Suppressor macrophage treated with lipopolysaccharide for 1 hour (primary cell): ENCODE measurements at regions not wholly inside any gene's neighbourhood (a gene's known extent, or its start where the extent isn't known, plus 50 kb on each side); places are given as distances from the start of the nearest gene placed in this dataset.
A peak's percentile ranks its signal among the peaks of the same experiment; 100 is the strongest.
"Not testable (repeated sequence)": the region's sequence is repeated elsewhere in the genome, so short reads cannot be mapped to it uniquely, and the experiment has no call there.

Experiments
- DNase-seq, 3 donors: peaks; one replicate each; pipeline ENCODE4 v3.0.0-alpha.2; 2020 to 2022

DNA sequence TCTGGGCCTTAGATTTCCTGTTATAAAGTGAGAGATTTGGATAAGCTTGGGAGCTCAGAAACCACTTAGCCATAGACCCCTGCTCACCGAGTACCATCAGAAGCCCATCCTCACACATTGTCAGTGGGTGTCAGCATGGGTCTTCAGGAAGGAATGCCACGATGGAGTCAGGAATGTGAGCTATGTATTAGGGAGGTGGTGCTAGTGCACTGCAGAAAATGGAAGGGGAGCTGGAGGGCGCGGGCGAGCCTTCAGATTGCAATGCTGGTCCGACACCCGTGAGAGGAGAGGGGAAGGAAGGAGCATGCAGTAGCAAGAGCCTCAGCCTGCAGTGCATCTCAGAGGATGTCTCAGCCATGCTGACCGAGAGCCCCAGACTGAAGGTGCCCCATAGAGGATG is 294.5 kb downstream of the FOXL1 start:
- no peak for DNase-seq

DNA sequence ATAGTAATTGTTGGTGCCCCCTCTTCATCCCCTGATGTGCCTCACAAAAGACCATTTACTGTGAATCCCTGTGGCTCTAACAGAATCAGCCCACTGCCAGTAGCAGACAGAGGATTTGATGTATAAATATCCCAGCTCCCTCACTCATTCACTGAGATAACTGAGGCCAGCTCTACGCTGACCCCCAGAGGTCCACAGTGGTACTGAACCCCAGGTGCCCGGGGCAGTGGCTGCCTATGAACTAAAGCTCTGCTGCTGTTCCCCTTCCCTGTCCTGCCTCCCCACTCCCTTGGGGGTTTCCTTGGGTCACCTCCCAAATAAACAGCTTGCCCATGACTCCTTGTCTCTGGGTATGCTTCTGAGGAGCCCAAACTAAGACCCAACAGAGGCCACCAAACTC is 295.8 kb downstream of the FOXL1 start:
- peak; percentile 23 to 40 (median 24) for DNase-seq

DNA sequence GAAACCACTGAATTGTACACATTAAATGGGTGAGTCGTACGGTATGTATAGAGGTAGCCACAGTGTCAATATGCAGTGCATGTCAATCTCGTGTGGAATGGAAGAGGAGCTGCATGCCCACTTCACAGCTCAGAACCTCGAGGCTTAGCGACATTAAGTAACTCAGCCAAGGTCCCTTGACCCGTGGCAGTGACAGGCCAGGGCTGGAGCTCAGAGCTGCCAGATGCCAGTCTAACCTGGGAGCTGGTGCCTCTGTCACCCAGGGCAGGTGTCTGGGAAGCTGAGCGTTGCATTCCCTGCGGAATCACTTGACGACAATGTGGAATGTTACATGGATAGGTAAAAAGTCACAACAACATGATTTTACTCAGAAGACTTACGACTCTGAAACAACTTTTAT is 298.1 kb downstream of the FOXL1 start:
- no peak for DNase-seq

DNA sequence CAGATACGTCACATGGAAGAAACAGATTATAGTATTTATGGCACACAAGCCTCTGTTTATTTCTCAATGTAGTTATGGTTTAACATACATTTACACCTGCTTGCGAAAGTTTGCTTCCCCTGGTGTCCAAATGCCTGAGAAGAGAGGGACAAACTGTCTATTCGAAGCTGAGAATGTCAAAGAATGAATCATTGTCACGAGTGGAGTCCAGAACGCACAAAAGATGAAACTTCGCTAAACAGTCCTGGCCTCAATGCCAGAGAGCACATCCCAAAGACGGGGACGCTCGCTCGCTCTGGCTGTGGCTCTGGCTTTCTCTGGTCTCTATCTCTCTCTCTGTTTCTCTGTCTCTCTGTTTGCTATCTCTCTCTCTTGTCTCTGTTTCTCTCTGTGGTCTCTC is 298.8 kb downstream of the FOXL1 start:
- DNase-seq = no peak

DNA sequence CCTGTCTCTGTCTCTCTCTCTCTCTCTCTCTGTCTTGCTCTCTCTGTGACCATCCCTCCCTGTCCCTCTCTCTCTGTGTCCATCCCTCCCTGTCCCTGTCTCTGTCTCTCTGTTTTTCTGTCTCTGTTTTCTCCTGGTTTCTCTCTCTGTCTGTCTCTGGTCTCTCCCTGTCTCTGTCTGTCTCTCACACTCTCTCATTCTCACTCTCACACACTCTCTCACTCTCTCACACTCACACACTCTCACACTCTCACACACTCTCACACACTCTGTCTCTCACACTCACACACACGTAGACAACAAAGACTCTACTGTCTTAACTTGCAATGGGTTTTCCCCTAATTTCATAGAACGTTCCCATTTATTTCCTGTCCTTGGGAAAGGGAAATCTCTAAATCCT is 299.5 kb downstream of the FOXL1 start:
- DNase-seq = no peak

DNA sequence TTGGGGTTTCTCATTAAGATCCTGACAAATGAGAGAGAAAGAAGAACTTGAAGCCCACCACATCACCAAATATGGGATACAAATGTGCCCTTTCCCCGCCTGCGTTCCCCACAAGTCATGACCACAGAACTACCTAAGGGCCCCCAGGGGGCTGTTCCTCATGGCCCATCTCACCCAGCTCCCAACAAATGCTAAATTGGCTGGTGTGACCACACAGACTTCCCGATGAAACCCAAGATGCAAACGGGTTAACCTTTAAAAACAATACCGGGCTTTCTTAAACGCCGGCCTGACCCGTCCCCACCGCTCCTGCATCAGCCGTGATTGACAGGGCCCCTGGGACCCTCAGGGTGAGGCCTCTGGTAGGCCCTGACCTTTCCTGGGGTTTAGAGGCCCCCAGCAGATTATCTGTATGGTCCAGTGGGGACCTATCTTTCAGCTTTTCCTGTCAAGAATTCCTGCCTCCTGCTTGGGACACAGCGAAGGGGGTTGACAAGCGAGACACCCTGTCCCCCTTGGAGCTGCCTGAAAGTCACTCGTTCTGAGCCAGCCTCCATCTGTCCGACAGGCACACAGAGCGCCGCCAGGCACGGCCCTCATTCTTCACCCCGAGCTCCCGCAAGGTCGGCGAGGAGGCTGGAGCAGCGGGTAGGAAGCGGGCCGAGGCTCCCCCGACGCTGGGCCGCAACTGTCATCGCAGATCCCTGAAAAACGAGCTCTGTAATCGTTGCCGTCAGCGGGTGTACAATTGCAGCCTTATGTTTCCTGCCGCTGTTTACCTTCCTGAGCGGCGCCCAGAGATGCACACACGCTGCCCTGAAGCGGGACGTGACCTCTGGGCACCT is 300.1 kb downstream of the FOXL1 start:
- DNase-seq = no peak

DNA sequence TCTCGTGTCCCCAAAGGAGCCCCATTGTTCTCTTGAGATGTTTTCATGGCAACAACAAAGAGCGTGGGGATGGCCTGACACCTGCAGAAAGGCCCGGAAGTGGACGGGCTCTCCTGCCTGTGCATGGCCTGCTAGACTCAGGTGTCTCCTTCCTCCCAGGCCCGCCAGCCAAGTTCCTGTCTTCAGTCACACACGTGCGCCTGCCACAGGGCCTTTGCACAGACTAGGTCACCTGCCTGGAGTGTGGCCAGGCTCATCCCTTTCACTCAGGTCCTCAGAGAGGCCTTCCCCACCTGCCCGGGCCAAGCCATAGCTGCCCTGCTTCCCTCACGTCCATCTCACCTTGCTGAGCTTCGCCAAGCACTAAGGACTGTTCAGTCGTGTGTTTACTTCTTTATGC is 300.9 kb downstream of the FOXL1 start:
- no peak for DNase-seq

DNA sequence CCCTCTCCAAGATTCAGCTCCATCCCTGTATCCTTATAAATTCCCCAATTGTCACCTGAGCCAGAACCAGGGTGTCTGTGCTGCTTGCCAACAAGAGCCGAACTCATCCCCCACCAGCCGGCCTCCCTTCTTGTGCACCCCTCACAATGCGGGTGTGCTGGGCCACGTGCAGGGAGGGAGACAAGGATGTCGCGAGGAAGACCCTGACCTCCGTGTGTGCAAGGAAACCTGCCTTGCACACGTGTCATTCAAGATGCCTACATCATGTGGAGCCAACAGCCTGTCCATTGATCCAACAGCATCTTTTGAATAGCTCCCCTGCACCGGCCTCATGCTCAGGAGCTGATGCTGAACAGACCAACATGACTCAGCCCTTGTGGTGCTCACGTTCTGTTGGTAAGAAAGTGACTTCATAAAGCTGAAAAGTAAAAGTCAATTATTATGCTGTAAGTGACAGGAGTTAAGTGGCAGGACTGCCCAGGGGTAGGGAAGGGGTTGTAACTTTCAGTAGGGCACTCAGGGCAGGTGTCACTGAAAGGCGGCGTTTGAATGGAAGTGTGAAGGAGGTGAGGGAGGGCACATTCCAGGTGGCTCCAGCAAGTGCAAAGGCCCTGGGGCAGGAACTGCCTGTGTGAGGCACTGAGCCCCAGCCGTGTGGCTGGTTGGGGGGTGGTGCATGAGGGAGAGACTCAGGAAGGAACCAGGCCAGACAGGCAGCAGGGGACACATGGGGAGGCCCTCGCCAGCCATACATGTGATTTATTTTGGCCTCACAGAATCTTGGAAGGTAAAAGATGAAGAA is 302.2 kb downstream of the FOXL1 start:
- no peak for DNase-seq

DNA sequence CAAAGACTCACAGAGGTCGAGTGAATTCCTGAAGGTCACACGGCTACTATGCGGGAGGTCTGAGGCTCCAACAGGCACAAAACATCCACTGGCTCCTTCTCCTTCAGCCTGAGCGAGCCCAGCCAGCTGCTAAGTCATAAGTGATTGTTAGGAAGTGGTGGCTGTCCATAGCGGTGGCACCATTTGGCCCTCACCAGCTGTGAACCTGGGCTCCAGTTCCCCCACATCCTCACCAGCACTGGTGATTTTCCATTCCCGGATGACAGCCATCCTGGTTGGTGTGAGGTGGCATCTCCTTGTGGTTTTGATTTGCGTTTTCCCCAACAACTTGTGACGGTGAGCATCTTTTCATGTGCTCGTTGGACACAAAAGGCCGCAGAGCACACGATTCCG is 302.8 kb downstream of the FOXL1 start:
- no peak for DNase-seq

DNA sequence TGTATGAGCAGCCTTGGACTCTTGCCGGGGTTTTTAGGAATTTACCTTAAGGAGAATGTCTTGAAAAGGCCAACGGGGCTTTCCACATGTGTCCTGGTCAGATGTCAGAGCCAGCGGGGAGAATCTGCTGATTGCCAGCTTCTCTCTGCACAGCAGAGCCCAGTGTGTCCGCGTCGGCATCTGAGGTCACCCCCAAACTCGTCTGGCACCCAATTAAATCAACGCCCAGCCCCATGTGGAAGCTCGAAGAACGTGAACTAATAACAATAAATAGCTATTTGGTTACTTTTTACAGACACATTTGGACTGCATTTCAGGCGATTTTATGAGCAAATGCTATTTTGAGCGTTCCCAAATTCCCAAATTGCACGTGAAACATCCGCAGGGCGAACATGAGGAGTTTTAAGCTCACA is 303.5 kb downstream of the FOXL1 start:
- DNase-seq = no peak

DNA sequence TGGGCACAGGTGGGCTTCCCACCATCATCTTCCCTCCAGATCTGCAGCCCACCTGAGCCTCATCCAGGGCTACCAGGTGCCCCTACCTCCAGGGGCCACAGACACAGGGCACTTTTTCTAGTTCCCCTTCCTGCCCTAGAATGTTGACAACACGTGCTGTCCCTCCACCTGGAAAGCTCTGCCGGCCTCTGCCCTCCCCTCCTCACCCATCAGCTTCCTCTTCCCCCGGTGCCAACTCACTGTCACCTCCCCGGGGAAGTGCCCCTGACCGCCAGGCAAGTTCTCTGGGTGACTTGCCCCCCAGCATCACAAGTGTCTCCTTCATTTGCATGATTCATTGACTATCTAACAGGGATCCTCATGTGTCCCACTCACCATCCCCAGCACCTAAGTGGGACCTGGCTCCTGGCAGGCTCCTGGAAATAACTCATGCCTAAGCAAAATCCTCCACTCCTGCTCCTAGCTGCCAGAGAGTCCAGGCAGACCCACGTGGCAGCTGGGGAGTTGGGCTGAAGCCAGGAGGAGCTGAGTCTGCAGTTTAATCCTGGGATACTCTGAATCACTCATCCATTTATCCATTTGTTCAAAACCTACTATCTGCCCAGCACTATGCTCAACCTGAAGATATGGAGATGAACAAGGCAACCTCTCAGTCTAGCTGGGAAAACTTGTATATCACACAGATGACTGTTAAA is 304.4 kb downstream of the FOXL1 start:
- no peak for DNase-seq

DNA sequence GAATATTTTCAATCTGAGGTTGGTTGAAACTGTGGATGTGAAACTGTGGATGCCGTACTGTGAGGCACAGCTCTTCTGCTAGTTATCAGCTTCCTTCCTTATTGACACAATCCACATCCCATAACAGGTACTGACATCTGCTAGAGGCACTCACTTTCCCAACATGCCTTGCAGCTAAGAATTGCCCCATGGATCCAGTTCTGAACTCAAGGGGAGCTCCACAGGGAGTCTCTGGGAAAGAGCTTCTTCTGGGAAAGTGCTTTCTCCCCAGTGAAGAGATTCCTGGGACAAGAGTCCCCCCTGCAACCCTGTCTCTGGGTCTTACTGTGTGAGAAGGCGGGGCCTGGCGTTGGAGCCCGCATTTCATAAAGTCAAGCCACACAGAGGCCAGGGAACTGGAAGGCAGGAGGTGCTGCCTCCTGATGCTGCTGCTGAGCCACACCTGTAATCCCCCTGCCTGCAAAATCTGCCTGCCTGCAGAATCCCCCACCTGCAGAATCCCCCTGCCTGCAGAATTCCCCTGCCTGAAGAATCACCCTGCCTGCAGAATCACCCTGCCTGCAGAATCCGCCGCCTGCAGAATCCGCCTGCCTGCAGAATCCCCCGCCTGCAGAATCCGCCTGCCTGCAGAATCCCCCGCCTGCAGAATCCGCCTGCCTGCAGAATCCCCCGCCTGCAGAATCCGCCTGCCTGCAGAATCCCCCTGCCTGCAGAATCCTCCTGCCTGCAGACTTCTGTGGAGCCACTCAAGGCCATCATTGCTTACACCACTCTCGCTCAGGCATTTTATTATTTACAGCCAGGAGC is 305.4 kb downstream of the FOXL1 start:
- no peak for DNase-seq

DNA sequence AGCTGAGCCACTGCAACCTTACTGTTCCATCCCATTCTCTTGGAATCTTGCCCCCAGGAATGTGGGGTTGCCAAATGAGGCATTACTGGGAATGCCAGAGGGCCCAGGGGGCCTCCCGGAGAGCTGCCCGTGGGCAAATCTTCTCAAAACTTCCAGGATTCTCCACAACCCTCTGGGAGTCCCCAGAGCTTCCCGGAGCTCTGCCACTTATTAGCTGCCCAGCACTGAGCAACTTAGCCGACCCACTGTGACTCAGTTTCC is 306.0 kb downstream of the FOXL1 start:
- no peak for DNase-seq

DNA sequence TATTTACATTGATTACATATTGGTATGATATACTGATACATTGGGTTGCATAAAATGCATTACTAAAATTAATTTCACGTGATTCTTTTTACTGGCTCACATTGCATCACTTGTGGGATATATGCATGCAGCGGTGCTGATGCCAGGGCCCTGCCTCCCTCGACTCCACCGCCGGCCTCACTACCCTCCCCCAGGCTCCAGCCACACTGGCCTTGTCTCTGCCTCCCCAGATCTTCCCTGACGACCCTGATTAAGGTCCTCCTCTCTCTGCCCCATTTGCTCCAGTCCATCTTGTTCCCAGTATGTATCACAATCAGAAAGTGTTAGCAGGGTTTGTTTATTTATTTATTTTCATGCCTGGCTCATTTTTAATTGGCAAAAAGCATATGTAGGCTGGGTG is 306.8 kb downstream of the FOXL1 start:
- no peak for DNase-seq

DNA sequence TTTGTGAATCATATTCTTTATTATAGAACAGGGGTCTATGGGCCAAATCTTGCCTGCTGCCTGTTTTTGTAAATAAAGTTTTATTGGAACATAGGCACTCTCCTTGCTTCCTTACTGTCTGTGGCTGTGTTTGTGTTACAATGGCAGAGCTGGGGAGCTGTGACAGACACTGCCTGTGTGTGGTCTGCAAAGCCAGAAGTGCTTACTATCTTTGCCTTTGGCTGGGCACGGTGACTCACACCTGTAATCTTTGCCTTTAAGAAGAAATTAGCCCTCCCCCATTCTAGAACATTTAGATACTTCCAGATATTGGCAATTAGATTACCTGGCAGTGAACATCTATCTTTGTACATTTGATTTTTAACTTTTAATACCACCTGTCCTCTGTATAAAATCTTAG is 308.3 kb downstream of the FOXL1 start:
- DNase-seq = no peak

DNA sequence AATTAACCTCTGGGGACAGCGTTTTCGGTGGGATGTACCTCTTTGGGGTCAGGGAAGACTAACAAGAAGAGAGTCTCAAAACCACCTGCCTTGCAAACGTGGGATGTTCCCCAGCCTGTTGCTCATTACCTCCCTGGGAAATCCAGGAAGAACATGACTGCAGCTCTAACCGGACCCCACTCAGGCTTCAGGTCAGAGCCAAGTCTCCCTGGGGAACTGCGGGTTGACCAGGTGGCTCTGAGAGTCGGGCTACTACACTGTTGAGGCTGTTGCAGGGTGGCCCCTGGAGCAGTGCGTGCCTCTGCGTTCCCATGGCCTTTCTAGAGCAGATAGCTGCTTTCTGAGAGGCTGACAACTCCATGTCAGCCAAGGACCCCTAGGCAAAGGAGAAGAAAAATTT is 309.1 kb downstream of the FOXL1 start:
- DNase-seq = no peak

DNA sequence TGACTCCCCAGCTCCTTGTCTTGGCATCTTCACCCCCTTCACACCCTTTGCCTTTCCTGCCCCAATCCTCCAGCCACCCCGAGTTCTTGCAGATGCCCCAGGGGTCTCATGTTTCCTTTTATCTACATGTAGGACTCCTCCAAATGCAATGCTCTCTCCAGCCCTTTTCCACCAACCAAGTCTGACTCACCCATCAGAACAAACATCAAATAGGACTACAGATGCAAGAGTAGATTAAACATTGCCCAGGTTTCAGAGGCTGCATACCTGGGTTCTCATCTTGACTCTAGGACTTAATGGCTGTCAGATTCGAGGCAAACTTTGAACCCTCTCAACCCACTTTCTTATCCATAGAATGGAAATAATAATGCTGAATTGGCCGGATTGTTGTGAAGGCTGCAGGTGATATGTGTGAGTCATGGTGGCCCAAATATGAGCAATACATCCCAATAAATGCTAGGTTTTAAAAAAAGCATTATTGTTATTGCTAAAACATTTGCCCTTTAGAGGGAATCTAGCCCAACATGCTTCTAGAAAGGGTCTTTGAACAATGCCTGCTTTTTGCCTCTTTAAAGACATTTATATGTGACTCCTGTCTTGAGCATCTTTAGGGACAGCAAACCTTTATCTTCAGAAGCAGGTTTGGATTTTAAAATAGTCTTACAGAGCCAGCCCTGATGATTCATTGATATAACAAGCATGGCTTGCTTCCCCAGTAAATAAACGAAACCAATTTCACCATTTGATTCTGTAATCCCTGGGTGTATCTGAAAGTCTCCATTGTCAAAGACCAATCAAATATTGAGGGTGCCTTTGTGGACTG is 310.1 kb downstream of the FOXL1 start:
- DNase-seq = no peak

DNA sequence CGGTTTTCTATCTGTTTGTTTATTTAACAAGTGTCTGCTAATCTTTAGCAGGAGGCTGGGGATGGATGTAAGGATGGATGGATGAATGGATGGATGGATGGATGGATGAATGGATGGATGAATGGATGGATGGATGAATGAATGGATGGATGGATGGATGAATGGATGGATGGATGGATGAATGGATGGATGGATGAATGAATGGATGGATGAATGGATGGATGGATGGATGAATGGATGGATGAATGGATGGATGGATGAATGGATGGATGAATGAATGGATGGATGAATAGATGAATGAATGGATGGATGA is 310.7 kb downstream of the FOXL1 start:
- not testable (repeated sequence) for DNase-seq

DNA sequence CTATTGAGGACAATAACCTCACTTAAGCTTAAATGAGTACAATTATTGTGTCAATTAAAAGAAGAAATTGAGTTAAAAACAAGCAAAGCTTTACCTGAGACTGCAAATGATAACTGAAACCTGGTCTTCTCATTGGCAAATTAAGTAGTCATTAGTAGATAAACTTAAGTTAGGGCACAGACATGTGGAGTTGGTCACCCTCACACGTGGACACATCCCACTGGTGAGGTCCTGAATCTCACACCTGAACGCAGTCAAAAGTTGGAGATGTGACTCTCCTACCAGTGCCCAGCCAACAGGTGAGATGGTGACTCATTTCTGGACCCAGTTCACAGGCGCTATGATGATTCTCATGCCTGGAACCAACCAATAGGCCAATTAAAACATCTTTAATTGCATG is 311.6 kb downstream of the FOXL1 start:
- DNase-seq = no peak

DNA sequence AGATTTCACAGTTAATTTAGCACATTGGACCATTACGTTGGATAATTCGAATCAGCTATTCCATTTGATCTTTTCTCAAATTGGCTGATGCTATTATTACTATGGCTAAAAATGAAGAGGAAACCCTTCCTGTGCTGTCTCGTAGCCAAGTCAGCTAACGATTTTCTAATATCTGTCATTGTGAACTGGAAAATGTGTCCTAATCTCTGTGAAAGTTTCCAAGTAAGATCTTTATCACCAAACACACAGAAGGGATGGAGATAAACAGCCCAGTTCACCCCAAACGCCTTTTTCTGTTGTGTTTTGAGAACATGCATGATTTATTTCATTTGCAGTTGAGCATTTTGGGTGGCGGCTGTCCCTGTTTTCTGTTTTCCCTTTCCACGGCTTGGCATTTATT is 312.8 kb downstream of the FOXL1 start:
- DNase-seq = no peak

DNA sequence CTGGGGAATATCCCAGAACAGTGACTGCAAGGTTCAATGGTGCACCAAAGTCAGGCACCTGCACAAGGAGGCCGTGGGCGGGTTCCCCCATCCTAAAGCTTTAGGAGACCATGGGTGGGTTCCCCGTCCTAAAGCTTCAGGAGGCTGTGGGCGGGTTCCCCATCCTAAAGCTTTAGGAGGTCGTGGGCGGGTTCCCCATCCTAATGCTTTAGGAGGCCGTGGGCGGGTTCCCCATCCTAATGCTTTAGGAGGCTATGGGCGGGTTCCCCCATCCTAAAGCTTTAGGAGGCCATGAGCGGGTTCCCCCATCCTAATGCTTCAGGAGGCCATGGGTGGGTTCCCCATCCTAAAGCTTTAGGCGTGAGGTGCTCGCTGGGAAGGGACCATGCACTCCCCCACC is 313.3 kb downstream of the FOXL1 start:
- peak; percentile 20 to 54 (median 49) for DNase-seq

DNA sequence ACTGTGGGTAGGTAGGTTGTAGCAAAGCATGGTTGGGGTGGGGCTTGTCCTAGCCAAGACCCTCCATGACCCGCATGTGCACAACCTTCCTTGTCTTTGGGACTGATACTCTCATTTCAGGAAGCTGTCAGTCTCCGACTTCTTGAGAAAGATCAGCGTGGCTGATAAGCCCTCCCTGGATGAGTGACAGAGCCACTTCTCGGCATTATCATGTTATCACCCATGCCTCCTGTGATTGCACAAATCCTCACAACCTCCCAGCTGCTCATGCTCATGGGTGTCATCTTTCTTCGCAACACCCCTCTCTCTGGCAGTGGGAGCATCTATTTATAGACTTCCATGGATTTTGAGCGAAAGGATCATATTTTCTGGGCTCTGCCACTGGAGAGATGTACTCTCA is 314.2 kb downstream of the FOXL1 start:
- no peak for DNase-seq

DNA sequence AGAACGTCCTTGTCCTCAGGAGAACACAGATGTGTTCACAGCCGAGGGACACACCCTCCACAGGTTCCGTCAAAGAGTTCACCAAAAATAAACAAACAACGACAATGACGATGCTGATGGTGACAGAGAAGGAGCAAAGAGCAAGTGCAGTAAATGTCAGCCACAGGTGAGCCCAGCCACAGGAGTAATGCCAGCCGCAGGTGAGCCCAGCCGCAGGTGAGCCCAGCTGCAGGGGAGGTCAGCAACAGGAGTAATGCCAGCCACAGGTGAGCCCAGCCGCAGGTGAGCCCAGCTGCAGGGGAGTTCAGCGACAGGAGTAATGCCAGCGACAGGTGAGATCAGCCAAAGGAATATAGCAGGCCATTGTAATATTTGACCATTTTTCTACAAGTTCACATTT is 315.2 kb downstream of the FOXL1 start:
- no peak for DNase-seq
